ELF-1 (cell line): ENCODE measurements at regions not wholly inside any gene's neighbourhood (a gene's known extent, or its start where the extent isn't known, plus 50 kb on each side); places are given as distances from the start of the nearest gene placed in this dataset.
"Not testable (repeated sequence)": the region's sequence is repeated elsewhere in the genome, so short reads cannot be mapped to it uniquely, and the experiment has no call there.

Source experiments
- DNase-seq: peaks from one replicate; pipeline ENCODE4 v3.0.0-alpha.2; 2016; ENCODE audit warnings: low read depth, low spot score

GRCh38 chr10:56104487-56104886 is 256.6 kb downstream of the ZWINT start:
- DNase-seq = no peak

- no peak for DNase-seq
Measured at GRCh38 chr10:56096226-56096517, 264.9 kb downstream of the ZWINT start.

GRCh38 chr10:56095506-56096225 is 265.4 kb downstream of the ZWINT start:
- peak; percentile 33 for DNase-seq

- DNase-seq = not testable (repeated sequence)
Measured at GRCh38 chr10:56093645-56094044, 267.4 kb downstream of the ZWINT start.

GRCh38 chr10:56091872-56092271 is 269.2 kb downstream of the ZWINT start:
- no peak for DNase-seq

- DNase-seq = no peak
Measured at GRCh38 chr10:56090914-56091540, 270.0 kb downstream of the ZWINT start.

- DNase-seq = no peak
Measured at GRCh38 chr10:56085406-56086122, 275.5 kb downstream of the ZWINT start.

- no peak for DNase-seq
Measured at GRCh38 chr10:56082169-56082568, 278.9 kb downstream of the ZWINT start.

GRCh38 chr10:56068473-56069263 is 292.4 kb downstream of the ZWINT start:
- DNase-seq = no peak

- DNase-seq = no peak
Measured at GRCh38 chr10:56068040-56068439, 293.0 kb downstream of the ZWINT start.

- no peak for DNase-seq
Measured at GRCh38 chr10:56063642-56064041, 297.4 kb downstream of the ZWINT start.

- DNase-seq = no peak
Measured at GRCh38 chr10:56057860-56058259, 303.2 kb downstream of the ZWINT start.

- peak; percentile 4 for DNase-seq
Measured at GRCh38 chr10:56035489-56035888, 325.6 kb downstream of the ZWINT start.

- no peak for DNase-seq
Measured at GRCh38 chr10:56028298-56029132, 332.5 kb downstream of the ZWINT start.

GRCh38 chr10:56012101-56012500 is 349.0 kb downstream of the ZWINT start:
- peak; percentile 23 for DNase-seq

- DNase-seq = no peak
Measured at GRCh38 chr10:56003555-56003954, 357.5 kb downstream of the ZWINT start.

GRCh38 chr10:55989188-55989587 is 371.9 kb downstream of the ZWINT start:
- no peak for DNase-seq

GRCh38 chr10:55979203-55979602 is 381.9 kb downstream of the ZWINT start:
- peak; percentile 53 for DNase-seq

- DNase-seq = no peak
Measured at GRCh38 chr10:55966101-55966500, 395.0 kb downstream of the ZWINT start.

GRCh38 chr10:55943403-55943802 is 417.7 kb downstream of the ZWINT start:
- no peak for DNase-seq

- DNase-seq = no peak
Measured at GRCh38 chr10:55929291-55929690, 431.8 kb downstream of the ZWINT start.
